Keratinocyte (primary cell): ENCODE measurements at regions not wholly inside any gene's neighbourhood (a gene's known extent, or its start where the extent isn't known, plus 50 kb on each side); places are given as distances from the start of the nearest gene placed in this dataset.

Experiments used
- DNase-seq: peaks from one replicate; pipeline ENCODE4 v3.0.0-alpha.2; 2011; ENCODE audit warnings: low read depth, missing footprints, low spot score
- FAIRE-seq: peaks from 2 replicates; lab custom pipeline; 2011; peaks lifted over from hg19 to GRCh38; lab: Jason Lieb, UNC
- H2AFZ ChIP-seq: 2 replicates; pipeline ENCODE4 v1.6.0; 2012; ENCODE audit warnings: low read length, control low read depth, inconsistent platforms; ENCODE audit not compliant: control insufficient read depth
- H3K27ac ChIP-seq: 2 replicates; pipeline ENCODE4 v1.5.1; 2011; ENCODE audit warnings: low read length; ENCODE audit not compliant: control insufficient read depth, insufficient read depth
- H3K27me3 ChIP-seq: 3 replicates; pipeline ENCODE4 v1.6.0; 2011; ENCODE audit warnings: low read length; ENCODE audit not compliant: control insufficient read depth, insufficient read depth; ENCODE audit errors: extremely low read depth
- H3K36me3 ChIP-seq, 2 experiments: 2 replicates in 1 of 2; 3 replicates in 1 of 2; pipeline ENCODE4 v1.5.1; 2011; ENCODE audit warnings: low read length in 2 of 2, mild to moderate bottlenecking in 1 of 2; ENCODE audit not compliant: control insufficient read depth in 2 of 2, insufficient read depth in 2 of 2; ENCODE audit errors: extremely low read depth in 1 of 2
- H3K4me1 ChIP-seq: 3 replicates; pipeline ENCODE4 v1.5.1; 2011; ENCODE audit warnings: low read length; ENCODE audit not compliant: control insufficient read depth, insufficient read depth; ENCODE audit errors: extremely low read depth
- H3K4me2 ChIP-seq: 3 replicates; pipeline ENCODE4 v1.6.0; 2011; ENCODE audit warnings: low read depth, low read length; ENCODE audit not compliant: control insufficient read depth, insufficient read depth; ENCODE audit errors: extremely low read depth
- H3K4me3 ChIP-seq, 3 experiments: fragments of 200-600 bp in 1 of 3; sonication (generic) in 1 of 3; 2 replicates in 2 of 3; 3 replicates in 1 of 3; pipeline ENCODE4 v1.5.1; 2011 to 2016; ENCODE audit warnings: low read length in 3 of 3, mild to moderate bottlenecking in 3 of 3, control low read depth in 2 of 3, inconsistent platforms in 1 of 3, low read depth in 1 of 3, mixed read lengths in 1 of 3, mixed run types in 1 of 3, moderate library complexity in 1 of 3; ENCODE audit not compliant: control insufficient read depth in 2 of 3, insufficient read depth in 2 of 3; ENCODE audit errors: extremely low read depth in 1 of 3
- H3K79me2 ChIP-seq: 2 replicates; pipeline ENCODE4 v1.6.0; 2012; ENCODE audit warnings: low read length; ENCODE audit not compliant: control insufficient read depth, insufficient read depth
- H3K9ac ChIP-seq: 3 replicates; pipeline ENCODE4 v1.6.0; 2011; ENCODE audit warnings: low read length; ENCODE audit not compliant: control insufficient read depth, insufficient read depth; ENCODE audit errors: extremely low read depth
- H3K9me1 ChIP-seq: 3 replicates; pipeline ENCODE4 v1.6.0; 2011; ENCODE audit warnings: low read length; ENCODE audit not compliant: control insufficient read depth, insufficient read depth; ENCODE audit errors: extremely low read depth
- H3K9me3 ChIP-seq: 2 replicates; pipeline ENCODE4 v1.5.1; 2012; ENCODE audit warnings: low read depth, low read length; ENCODE audit not compliant: control insufficient read depth
- H4K20me1 ChIP-seq: 3 replicates; pipeline ENCODE4 v1.6.0; 2011; ENCODE audit warnings: low read length; ENCODE audit not compliant: control insufficient read depth, insufficient read depth; ENCODE audit errors: extremely low read depth
- EZH2 ChIP-seq: IDR thresholded peaks from one replicate; pipeline ENCODE4 v1.6.1; 2012; ENCODE audit warnings: inconsistent platforms, mild to moderate bottlenecking, low read length, moderate library complexity
- dilution Hi-C: fragments of 300-500 bp; cut with MboI; formaldehyde crosslinking; loops from one replicate; pipeline ENCODE4 v1.7.0; 2020; ENCODE audit warnings: low sequenced_read_pairs; ENCODE audit not compliant: extremely low pct_ligation_motif_present
- TF ChIP-seq, protein P1 (sequence below), 3 experiments: IDR thresholded peaks in 1 of 3; conservative IDR thresholded peaks in 1 of 3; optimal IDR thresholded peaks in 1 of 3; 2 replicates in 2 of 3; 3 replicates in 1 of 3; pipeline versions ENCODE3 to v1.5.1; 2011; ENCODE audit warnings: low read length in 3 of 3, mild to moderate bottlenecking in 3 of 3, moderate library complexity in 2 of 3, control low read depth in 1 of 3, inconsistent platforms in 1 of 3; ENCODE audit not compliant: insufficient read depth in 2 of 3; ENCODE audit errors: extremely low read depth in 1 of 3

DNA sequence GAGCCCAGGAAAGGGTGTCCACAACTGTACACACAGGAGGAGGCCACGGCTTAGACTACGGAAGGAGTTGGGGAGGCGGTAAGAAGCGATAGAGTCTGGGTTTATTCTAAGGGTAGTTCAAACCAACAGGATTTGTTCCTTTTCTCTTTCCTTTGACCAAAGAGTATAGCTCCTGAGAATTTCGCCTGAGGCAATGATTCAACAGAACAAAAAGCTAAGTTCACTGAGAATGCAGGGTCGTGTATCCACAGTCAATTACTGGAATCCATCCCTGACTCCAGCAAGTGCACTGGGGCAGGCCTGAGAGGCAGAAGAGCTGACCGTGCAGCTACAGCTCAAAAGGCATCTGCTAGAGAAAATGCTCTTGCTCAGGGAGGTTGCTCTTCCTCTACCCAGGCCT lies 140.9 kb downstream of the TFCP2L1 start:
- Histone ChIP-seq H3K4me2 (no peak overlapping the region), H3K36me3 (no peaks in the 10 kb centered on the region), H3K79me2 (no peaks in the 10 kb centered on the region), H3K4me1 (peaks cover 3% of the 10 kb centered on the region), H3K9me3 (peaks cover 2% of the 10 kb centered on the region), H2AFZ (no peak overlapping the region), H3K9ac (no peak overlapping the region), H3K27me3 (no peaks in the 10 kb centered on the region), H3K27ac (no peak overlapping the region), H4K20me1 (no peaks in the 10 kb centered on the region), H3K9me1 (no peaks in the 10 kb centered on the region), H3K4me3 (no peak overlapping the region)
- DNase-seq (no peak), FAIRE-seq (no peak)
- dilution Hi-C loops: no loop called here
- TF ChIP-seq EZH2: no peak
- TF ChIP-seq, protein P1, sequence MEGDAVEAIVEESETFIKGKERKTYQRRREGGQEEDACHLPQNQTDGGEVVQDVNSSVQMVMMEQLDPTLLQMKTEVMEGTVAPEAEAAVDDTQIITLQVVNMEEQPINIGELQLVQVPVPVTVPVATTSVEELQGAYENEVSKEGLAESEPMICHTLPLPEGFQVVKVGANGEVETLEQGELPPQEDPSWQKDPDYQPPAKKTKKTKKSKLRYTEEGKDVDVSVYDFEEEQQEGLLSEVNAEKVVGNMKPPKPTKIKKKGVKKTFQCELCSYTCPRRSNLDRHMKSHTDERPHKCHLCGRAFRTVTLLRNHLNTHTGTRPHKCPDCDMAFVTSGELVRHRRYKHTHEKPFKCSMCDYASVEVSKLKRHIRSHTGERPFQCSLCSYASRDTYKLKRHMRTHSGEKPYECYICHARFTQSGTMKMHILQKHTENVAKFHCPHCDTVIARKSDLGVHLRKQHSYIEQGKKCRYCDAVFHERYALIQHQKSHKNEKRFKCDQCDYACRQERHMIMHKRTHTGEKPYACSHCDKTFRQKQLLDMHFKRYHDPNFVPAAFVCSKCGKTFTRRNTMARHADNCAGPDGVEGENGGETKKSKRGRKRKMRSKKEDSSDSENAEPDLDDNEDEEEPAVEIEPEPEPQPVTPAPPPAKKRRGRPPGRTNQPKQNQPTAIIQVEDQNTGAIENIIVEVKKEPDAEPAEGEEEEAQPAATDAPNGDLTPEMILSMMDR (optimal IDR thresholded peaks at IDR 0.05 in 1 of 3, IDR thresholded peaks at IDR 0.05 in 1 of 3, conservative IDR thresholded peaks at IDR 0.05 in 1 of 3; ENCODE audit: extremely low read depth in 1 of 3, insufficient read depth in 2 of 3, low read length in 3 of 3): no peak

DNA sequence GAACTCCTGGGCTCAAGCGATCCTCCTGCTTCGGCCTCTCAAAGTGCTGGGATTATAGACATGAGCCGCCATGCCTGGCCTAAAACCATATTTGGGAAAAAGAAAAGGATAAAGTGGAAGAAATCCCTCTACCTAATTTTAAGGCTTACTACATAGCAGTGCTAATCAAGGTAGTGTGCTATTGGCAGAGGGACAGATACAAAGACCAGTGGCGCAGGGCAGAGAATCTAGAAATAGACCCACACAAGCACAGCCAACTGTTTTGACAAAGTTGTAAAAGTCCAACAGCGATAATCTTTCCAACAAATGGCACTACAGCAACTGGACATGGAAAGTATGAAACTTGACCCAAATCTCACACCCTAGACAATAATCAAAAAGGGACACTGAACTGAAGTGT lies 138.4 kb downstream of the TFCP2L1 start:
- DNase-seq (no peak), FAIRE-seq (no peak)
- Histone ChIP-seq H3K27ac (no peak overlapping the region), H3K9me3 (no peaks in the 10 kb centered on the region), H3K9me1 (no peaks in the 10 kb centered on the region), H3K36me3 (no peaks in the 10 kb centered on the region), H3K4me1 (peaks cover 9% of the 10 kb centered on the region), H3K27me3 (no peaks in the 10 kb centered on the region), H4K20me1 (no peaks in the 10 kb centered on the region), H3K79me2 (no peaks in the 10 kb centered on the region), H3K9ac (no peak overlapping the region), H3K4me3 (no peak overlapping the region), H2AFZ (no peak overlapping the region), H3K4me2 (no peak overlapping the region)
- dilution Hi-C loops: no loop called here
- TF ChIP-seq, protein P1 (optimal IDR thresholded peaks at IDR 0.05 in 1 of 3, IDR thresholded peaks at IDR 0.05 in 1 of 3, conservative IDR thresholded peaks at IDR 0.05 in 1 of 3; ENCODE audit: extremely low read depth in 1 of 3, insufficient read depth in 2 of 3, low read length in 3 of 3): no peak
- no peak for TF ChIP-seq EZH2
